Right lobe of liver (tissue), 4 donors: ENCODE measurements at regions not wholly inside any gene's neighbourhood (a gene's known extent, or its start where the extent isn't known, plus 50 kb on each side); places are given as distances from the start of the nearest gene placed in this dataset.

Experiments used
- CTCF ChIP-seq, 4 donors: fragments of 200-600 bp in 3 of 4; fragments of 450-650 bp in 1 of 4; IDR thresholded peaks; one replicate each; pipeline versions ENCODE4 v1.5.1 to v1.8.0; 2016 to 2022; ENCODE audit warnings: antibody characterized with exemption in 4 of 4, mild to moderate bottlenecking in 2 of 4
- POLR2A ChIP-seq: fragments of 450-650 bp; IDR thresholded peaks from one replicate; pipeline ENCODE4 v1.6.1; 2017; ENCODE audit warnings: antibody characterized with exemption, mild to moderate bottlenecking
- donor health status: DM: no; HTN: no; CAD: no.
- donor health status: DM: no; HTN: no; CAD: no.
- donor health status: DM: no; HTN: yes; CAD: no.

GRCh38 chr2:60297296-60298005 lies 256.0 kb downstream of the BCL11A start:
- TF ChIP-seq CTCF (IDR thresholded peaks at IDR 0.05) = no peak
- TF ChIP-seq POLR2A = no peak
